BLaER1 (cell line): ENCODE measurements at regions not wholly inside any gene's neighbourhood (a gene's known extent, or its start where the extent isn't known, plus 50 kb on each side); places are given as distances from the start of the nearest gene placed in this dataset.

ENCODE experiments used
- H3K27ac ChIP-seq: shearing (Covaris generic); formaldehyde crosslinking; 2 replicates; pipeline ENCODE4 v1.8.1; 2022
- H3K27me3 ChIP-seq: shearing (Covaris generic); formaldehyde crosslinking; 2 replicates; pipeline ENCODE4 v1.8.1; 2022
- H3K36me3 ChIP-seq: shearing (Covaris generic); formaldehyde crosslinking; 2 replicates; pipeline ENCODE4 v1.8.1; 2022
- H3K4me1 ChIP-seq: shearing (Covaris generic); formaldehyde crosslinking; 2 replicates; pipeline ENCODE4 v1.8.1; 2022
- H3K4me2 ChIP-seq: shearing (Covaris generic); formaldehyde crosslinking; 2 replicates; pipeline ENCODE4 v1.8.1; 2022
- H3K4me3 ChIP-seq: shearing (Covaris generic); formaldehyde crosslinking; 2 replicates; pipeline ENCODE4 v1.8.1; 2022
- H3K9ac ChIP-seq: shearing (Covaris generic); formaldehyde crosslinking; 2 replicates; pipeline ENCODE4 v1.8.1; 2022
- H3K9me3 ChIP-seq: shearing (Covaris generic); formaldehyde crosslinking; 2 replicates; pipeline ENCODE4 v1.8.1; 2022
- H4K20me1 ChIP-seq: shearing (Covaris generic); formaldehyde crosslinking; 2 replicates; pipeline ENCODE4 v1.8.1; 2022
- Cebpa-rat ChIP-seq: shearing (Covaris generic); IDR thresholded peaks from 2 replicates; pipeline ENCODE4 v1.8.1; 2022

DNA sequence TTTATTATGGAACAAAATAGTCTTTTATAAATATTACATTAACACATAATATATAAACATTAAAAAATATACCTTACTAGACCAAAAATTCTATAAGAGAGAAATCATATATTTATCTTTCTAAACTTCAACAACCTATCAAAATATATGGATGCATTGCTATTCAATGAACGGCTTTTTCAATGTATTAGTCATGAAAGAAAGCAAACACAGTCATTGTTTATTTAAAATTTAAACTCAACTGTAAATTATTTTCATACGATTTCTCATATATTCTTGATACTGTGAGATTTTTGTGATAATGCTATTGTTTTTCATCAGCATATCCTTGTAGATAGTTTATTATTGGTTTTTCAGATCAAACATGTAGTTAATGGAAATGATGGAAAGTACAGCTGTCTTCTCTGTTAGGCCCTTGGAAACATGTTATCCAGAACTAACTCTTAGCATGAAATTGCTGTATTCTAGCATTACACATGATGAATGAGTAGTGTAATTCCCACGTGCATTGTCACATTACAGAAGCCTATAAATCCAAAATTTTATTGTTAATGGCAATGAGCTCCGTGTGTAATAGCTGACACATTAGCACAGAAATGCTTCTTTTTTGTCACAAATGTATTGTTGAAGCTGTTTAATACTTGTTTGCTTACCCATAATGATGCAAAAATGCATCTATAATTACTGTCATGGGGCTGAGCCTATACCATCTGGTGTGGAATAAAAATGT lies 1639.9 kb downstream of the SLITRK5 start:
- Histone ChIP-seq H4K20me1 (no peaks in the 10 kb centered on the region), H3K36me3 (no peaks in the 10 kb centered on the region), H3K4me1 (no peaks in the 10 kb centered on the region), H3K27me3 (no peaks in the 10 kb centered on the region), H3K9me3 (no peaks in the 10 kb centered on the region), H3K4me2 (no peak overlapping the region), H3K27ac (no peak overlapping the region), H3K4me3 (no peak overlapping the region), H3K9ac (no peak overlapping the region)
- no peak for TF ChIP-seq Cebpa-rat

DNA sequence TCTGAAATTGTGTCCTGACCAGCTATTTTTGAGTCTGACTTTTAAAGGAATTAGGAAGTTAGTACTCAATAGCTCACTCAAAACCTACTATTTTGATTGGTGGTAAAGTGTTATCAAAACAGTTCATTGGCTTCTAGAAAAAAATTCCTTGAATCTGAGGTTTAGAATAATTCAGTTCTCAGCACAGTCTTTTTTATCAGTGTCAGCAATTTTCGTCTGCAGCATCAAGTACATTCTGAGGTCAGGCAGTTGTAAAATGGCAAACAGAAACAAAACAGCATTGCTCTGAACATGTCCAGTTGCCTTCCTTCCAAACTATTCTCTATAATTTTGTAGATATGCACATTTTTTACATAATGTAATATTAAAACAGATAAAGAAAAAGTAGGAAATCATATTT lies 1644.1 kb downstream of the SLITRK5 start:
- Histone ChIP-seq H3K27me3 (no peaks in the 10 kb centered on the region), H3K9me3 (no peaks in the 10 kb centered on the region), H3K27ac (no peak overlapping the region), H3K9ac (no peak overlapping the region), H3K4me1 (no peaks in the 10 kb centered on the region), H3K4me2 (no peak overlapping the region), H4K20me1 (no peaks in the 10 kb centered on the region), H3K36me3 (no peaks in the 10 kb centered on the region), H3K4me3 (no peak overlapping the region)
- no peak for TF ChIP-seq Cebpa-rat

- no peak for TF ChIP-seq Cebpa-rat
- Histone ChIP-seq H3K4me3 (no peak overlapping the region), H3K9ac (no peak overlapping the region), H3K27ac (no peak overlapping the region), H3K4me1 (no peaks in the 10 kb centered on the region), H3K4me2 (no peak overlapping the region), H3K27me3 (no peaks in the 10 kb centered on the region), H3K9me3 (no peaks in the 10 kb centered on the region), H3K36me3 (no peaks in the 10 kb centered on the region), H4K20me1 (no peaks in the 10 kb centered on the region)
Observed at GRCh38 chr13:89322466-89322865, 1651.3 kb downstream of the SLITRK5 start.

GRCh38 chr13:89324582-89324981 lies 1653.4 kb downstream of the SLITRK5 start:
- Histone ChIP-seq H3K27me3 (no peaks in the 10 kb centered on the region), H3K36me3 (no peaks in the 10 kb centered on the region), H3K27ac (no peak overlapping the region), H3K9me3 (no peaks in the 10 kb centered on the region), H3K4me3 (no peak overlapping the region), H3K9ac (no peak overlapping the region), H3K4me2 (no peak overlapping the region), H3K4me1 (no peaks in the 10 kb centered on the region), H4K20me1 (no peaks in the 10 kb centered on the region)
- no peak for TF ChIP-seq Cebpa-rat

DNA sequence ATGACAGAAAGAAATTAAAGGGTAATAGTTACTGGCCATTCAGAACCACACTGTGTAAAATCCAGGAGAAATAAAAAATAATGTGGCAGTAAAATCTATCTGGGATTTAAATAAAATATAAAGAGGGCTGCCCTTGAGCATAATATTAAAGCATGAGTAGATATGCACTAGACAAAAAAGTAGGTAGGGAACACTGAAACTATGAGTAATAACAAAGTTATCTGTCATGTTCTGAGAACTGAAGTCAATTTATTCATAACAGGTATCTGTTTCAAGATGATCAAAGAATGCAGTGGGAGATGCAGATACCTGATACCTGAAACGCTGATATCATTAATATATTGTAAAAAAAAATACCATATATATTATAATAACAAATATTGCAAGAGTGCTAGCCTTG lies 1672.0 kb downstream of the SLITRK5 start:
- Histone ChIP-seq H3K4me3 (no peak overlapping the region), H3K4me1 (no peaks in the 10 kb centered on the region), H3K4me2 (no peak overlapping the region), H3K9me3 (no peaks in the 10 kb centered on the region), H3K9ac (no peak overlapping the region), H3K27me3 (no peaks in the 10 kb centered on the region), H3K36me3 (no peaks in the 10 kb centered on the region), H3K27ac (no peak overlapping the region), H4K20me1 (no peaks in the 10 kb centered on the region)
- TF ChIP-seq Cebpa-rat = no peak

DNA sequence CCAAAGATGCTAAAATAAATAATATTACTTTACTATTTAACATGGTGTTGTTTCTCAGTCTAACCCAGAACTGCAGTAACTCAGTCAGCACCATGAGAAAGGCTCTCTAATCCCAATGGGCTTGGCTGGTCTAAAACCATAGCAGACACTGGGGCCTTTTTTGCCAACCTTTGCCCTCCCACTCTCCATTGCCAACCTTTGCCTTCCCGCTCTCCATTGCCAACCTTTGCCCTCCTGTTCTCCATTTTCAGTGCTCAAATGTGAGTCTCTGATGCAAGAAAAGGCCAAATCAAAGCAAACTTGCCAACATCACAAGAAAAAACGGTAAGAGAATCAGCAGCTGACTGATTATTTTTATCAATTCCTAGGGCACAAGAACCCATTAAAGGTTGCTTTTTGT lies 1681.2 kb downstream of the SLITRK5 start:
- Histone ChIP-seq H4K20me1 (no peaks in the 10 kb centered on the region), H3K9me3 (no peaks in the 10 kb centered on the region), H3K4me2 (no peak overlapping the region), H3K27me3 (no peaks in the 10 kb centered on the region), H3K36me3 (no peaks in the 10 kb centered on the region), H3K4me1 (no peaks in the 10 kb centered on the region), H3K9ac (no peak overlapping the region), H3K27ac (no peak overlapping the region), H3K4me3 (no peak overlapping the region)
- no peak for TF ChIP-seq Cebpa-rat

DNA sequence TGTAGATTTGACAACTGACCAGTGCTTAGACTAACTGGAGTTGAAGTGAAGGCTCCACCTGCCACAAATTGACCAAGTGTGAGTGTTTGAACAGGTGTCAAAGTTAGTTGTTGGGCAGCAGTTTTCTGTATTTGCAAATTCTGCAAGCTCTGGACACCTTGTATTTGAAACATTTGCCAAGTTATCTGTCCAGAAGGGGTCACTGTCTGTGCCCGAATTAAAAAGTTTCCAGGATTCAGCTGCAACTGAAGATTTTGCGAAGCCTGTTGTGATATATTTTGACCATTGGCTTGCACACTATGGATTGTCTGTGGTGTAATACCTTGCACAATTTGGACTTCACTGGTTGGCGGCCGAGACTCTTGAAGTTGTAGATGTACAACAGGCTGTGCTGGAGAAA lies 1690.7 kb downstream of the SLITRK5 start:
- Histone ChIP-seq H3K4me2 (no peak overlapping the region), H3K27ac (no peak overlapping the region), H3K9ac (no peak overlapping the region), H3K9me3 (peaks cover 8% of the 10 kb centered on the region), H3K4me3 (no peak overlapping the region), H4K20me1 (no peaks in the 10 kb centered on the region), H3K27me3 (no peaks in the 10 kb centered on the region), H3K36me3 (no peaks in the 10 kb centered on the region), H3K4me1 (no peaks in the 10 kb centered on the region)
- TF ChIP-seq Cebpa-rat = no peak

- Histone ChIP-seq H3K4me3 (no peak overlapping the region), H3K27me3 (no peaks in the 10 kb centered on the region), H3K4me2 (no peak overlapping the region), H3K27ac (no peak overlapping the region), H4K20me1 (no peaks in the 10 kb centered on the region), H3K9me3 (peaks cover 8% of the 10 kb centered on the region), H3K9ac (no peak overlapping the region), H3K36me3 (no peaks in the 10 kb centered on the region), H3K4me1 (no peaks in the 10 kb centered on the region)
- TF ChIP-seq Cebpa-rat = no peak
Observed at GRCh38 chr13:89363144-89363543, 1692.0 kb downstream of the SLITRK5 start.

- no peaks in the 10 kb centered on the region for H3K9me3 ChIP-seq
- TF ChIP-seq Cebpa-rat = no peak
- H3K27ac ChIP-seq = no peak overlapping the region
- H3K36me3 ChIP-seq = no peaks in the 10 kb centered on the region
- H3K4me2 ChIP-seq = no peak overlapping the region
- no peaks in the 10 kb centered on the region for H4K20me1 ChIP-seq
- H3K9ac ChIP-seq = no peak overlapping the region
- no peak overlapping the region for H3K4me3 ChIP-seq
- no peaks in the 10 kb centered on the region for H3K27me3 ChIP-seq
- no peaks in the 10 kb centered on the region for H3K4me1 ChIP-seq
Observed at GRCh38 chr13:89372193-89372592, 1701.0 kb downstream of the SLITRK5 start.

- Histone ChIP-seq H3K27me3 (no peaks in the 10 kb centered on the region), H3K4me2 (no peak overlapping the region), H3K4me1 (no peaks in the 10 kb centered on the region), H3K27ac (no peak overlapping the region), H3K36me3 (no peaks in the 10 kb centered on the region), H3K9ac (no peak overlapping the region), H3K4me3 (no peak overlapping the region), H4K20me1 (no peaks in the 10 kb centered on the region), H3K9me3 (no peaks in the 10 kb centered on the region)
- no peak for TF ChIP-seq Cebpa-rat
Observed at GRCh38 chr13:89375839-89376238, 1704.7 kb downstream of the SLITRK5 start.

GRCh38 chr13:89380101-89380500 lies 1708.9 kb downstream of the SLITRK5 start:
- Histone ChIP-seq H4K20me1 (no peaks in the 10 kb centered on the region), H3K4me1 (no peaks in the 10 kb centered on the region), H3K4me3 (no peak overlapping the region), H3K9ac (no peak overlapping the region), H3K27me3 (no peaks in the 10 kb centered on the region), H3K4me2 (no peak overlapping the region), H3K27ac (no peak overlapping the region), H3K36me3 (no peaks in the 10 kb centered on the region), H3K9me3 (no peaks in the 10 kb centered on the region)
- TF ChIP-seq Cebpa-rat = no peak
